GDM1 (cell line): ENCODE measurements at regions not wholly inside any gene's neighbourhood (a gene's known extent, or its start where the extent isn't known, plus 50 kb on each side); places are given as distances from the start of the nearest gene placed in this dataset.
"Not testable (repeated sequence)": the region's sequence is repeated elsewhere in the genome, so short reads cannot be mapped to it uniquely, and the experiment has no call there.

Source experiments
- DNase-seq: peaks from one replicate; lab custom pipeline; 2025; lab: John Stamatoyannopoulos, UW

- no peak for DNase-seq
Measured at GRCh38 chr13:55572408-55572807, 1568.3 kb upstream of the PRR20A start.

- no peak for DNase-seq
Measured at GRCh38 chr13:55572862-55573261, 1567.9 kb upstream of the PRR20A start.

GRCh38 chr13:55573565-55573964 lies 1567.2 kb upstream of the PRR20A start:
- no peak for DNase-seq

- DNase-seq, result no peak
Measured at GRCh38 chr13:55576389-55576788, 1564.3 kb upstream of the PRR20A start.

- no peak for DNase-seq
Measured at GRCh38 chr13:55577082-55577846, 1563.5 kb upstream of the PRR20A start.

GRCh38 chr13:55577847-55578210 lies 1562.9 kb upstream of the PRR20A start:
- no peak for DNase-seq

GRCh38 chr13:55582294-55582693 lies 1558.4 kb upstream of the PRR20A start:
- DNase-seq, result not testable (repeated sequence)

- no peak for DNase-seq
Measured at GRCh38 chr13:55583953-55584593, 1556.6 kb upstream of the PRR20A start.

GRCh38 chr13:55602784-55603183 lies 1537.9 kb upstream of the PRR20A start:
- no peak for DNase-seq

GRCh38 chr13:55606045-55606665 lies 1534.6 kb upstream of the PRR20A start:
- no peak for DNase-seq

GRCh38 chr13:55613429-55614187 lies 1527.1 kb upstream of the PRR20A start:
- no peak for DNase-seq

GRCh38 chr13:55615081-55615480 lies 1525.6 kb upstream of the PRR20A start:
- DNase-seq, result no peak

GRCh38 chr13:55617241-55617640 lies 1523.5 kb upstream of the PRR20A start:
- no peak for DNase-seq

GRCh38 chr13:55627221-55627620 lies 1513.5 kb upstream of the PRR20A start:
- DNase-seq, result no peak

GRCh38 chr13:55632402-55632801 lies 1508.3 kb upstream of the PRR20A start:
- DNase-seq, result no peak

- no peak for DNase-seq
Measured at GRCh38 chr13:55649485-55649884, 1491.2 kb upstream of the PRR20A start.

- DNase-seq, result no peak
Measured at GRCh38 chr13:55652657-55653056, 1488.1 kb upstream of the PRR20A start.

- DNase-seq, result no peak
Measured at GRCh38 chr13:55653497-55653896, 1487.2 kb upstream of the PRR20A start.

GRCh38 chr13:55654243-55654642 lies 1486.5 kb upstream of the PRR20A start:
- no peak for DNase-seq

GRCh38 chr13:55660264-55660663 lies 1480.5 kb upstream of the PRR20A start:
- not testable (repeated sequence) for DNase-seq

GRCh38 chr13:55660851-55661250 lies 1479.9 kb upstream of the PRR20A start:
- no peak for DNase-seq

- DNase-seq, result no peak
Measured at GRCh38 chr13:55661505-55661904, 1479.2 kb upstream of the PRR20A start.

- DNase-seq, result no peak
Measured at GRCh38 chr13:55664178-55664577, 1476.5 kb upstream of the PRR20A start.
